ENCODE measurements at regions not wholly inside any gene's neighbourhood (a gene's known extent, or its start where the extent isn't known, plus 50 kb on each side); places are given as distances from the start of the nearest gene placed in this dataset.
"Not testable (repeated sequence)": the region's sequence is repeated elsewhere in the genome, so short reads cannot be mapped to it uniquely, and the experiment has no call there.

GRCh38 chr18:34352385-34353163 is 127.9 kb upstream of the NOL4 start:
- no peak for DNase-seq

DNA sequence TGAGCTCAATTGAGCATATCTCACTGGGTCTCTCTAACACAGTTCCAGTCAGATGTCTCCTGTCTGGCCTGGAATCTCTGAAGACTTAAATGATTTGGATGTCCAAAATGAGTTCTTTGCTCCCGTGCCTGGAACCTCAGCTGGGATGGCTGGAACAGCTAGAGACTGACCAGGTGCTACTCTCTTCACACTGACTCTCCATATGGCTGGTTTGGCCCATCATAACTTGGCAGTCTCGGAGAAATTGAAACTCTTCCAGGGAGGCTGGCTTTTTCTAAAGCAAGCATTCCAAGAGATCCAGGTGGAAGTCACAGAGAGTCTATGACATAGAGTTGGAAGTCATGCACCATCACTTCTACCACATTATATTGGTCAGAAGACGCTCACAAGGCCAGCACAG is 129.6 kb upstream of the NOL4 start:
- DNase-seq: no peak

- no peak for DNase-seq
Observed at GRCh38 chr18:34357944-34358580, 133.3 kb upstream of the NOL4 start.

- DNase-seq: no peak
Observed at GRCh38 chr18:34358923-34359322, 134.2 kb upstream of the NOL4 start.

GRCh38 chr18:34364699-34365098 is 140.0 kb upstream of the NOL4 start:
- DNase-seq: no peak

- no peak for DNase-seq
Observed at GRCh38 chr18:34370704-34371395, 146.1 kb upstream of the NOL4 start.

DNA sequence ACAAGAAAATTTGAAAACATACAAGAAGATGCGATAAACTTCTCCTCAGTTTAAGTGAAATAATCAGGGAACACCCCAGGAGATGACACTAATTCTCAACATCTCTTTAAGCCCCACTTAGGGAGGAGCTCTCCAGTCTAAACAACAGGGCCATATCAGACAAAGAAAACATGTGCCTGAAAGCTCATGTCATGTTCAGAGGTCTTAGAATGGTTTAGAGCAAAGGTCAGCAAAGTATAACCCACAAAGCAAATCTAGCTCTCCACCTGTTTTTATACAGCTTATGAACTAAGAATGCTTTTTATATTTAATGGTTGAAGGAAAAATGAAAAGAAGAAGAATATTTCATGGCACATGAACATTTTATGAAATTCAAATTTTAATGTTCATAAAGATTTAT is 155.6 kb upstream of the NOL4 start:
- DNase-seq: no peak

DNA sequence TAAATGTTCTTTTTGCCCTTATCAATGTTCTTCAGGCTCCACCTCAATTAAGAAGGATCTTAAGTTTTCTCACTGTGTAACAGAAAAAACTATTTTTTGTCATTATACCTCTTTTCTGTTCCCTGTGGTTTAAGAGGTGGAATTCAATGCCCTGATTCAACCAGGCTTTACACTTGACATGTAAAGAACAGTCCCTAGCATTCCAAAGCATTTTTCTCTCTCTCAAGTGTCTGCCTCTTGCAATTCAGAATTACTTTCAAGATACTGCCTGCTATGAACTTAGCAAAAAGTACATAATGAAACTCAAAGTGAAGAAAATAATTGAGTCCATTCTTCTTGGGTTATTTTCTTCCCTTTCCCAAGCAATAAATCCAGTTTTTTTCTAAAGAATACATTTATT is 160.6 kb upstream of the NOL4 start:
- DNase-seq: no peak

- no peak for DNase-seq
Observed at GRCh38 chr18:34386803-34387202, 162.1 kb upstream of the NOL4 start.

GRCh38 chr18:34397286-34397896 is 172.7 kb upstream of the NOL4 start:
- DNase-seq: no peak

DNA sequence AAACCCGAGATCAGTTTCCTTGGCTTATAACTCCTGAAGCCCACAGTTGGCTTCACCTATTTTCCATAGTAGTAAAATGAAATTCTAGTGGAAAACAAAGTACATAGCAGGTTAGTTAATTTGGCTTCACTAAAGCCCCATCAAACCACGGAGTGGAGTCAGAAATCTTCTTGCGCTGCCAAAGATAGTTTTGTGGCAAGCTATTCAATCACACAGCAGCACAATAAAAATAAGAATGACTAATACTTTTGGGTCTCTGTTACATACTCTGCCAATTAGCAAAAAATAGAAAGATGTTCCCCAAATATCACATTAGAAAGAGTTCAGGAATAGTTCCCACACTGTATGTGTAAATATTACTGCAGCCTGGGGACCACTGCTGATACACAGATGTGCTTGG is 175.2 kb upstream of the NOL4 start:
- DNase-seq: no peak

- no peak for DNase-seq
Observed at GRCh38 chr18:34400834-34401233, 176.1 kb upstream of the NOL4 start.

GRCh38 chr18:34401775-34402174 is 177.1 kb upstream of the NOL4 start:
- DNase-seq: no peak

DNA sequence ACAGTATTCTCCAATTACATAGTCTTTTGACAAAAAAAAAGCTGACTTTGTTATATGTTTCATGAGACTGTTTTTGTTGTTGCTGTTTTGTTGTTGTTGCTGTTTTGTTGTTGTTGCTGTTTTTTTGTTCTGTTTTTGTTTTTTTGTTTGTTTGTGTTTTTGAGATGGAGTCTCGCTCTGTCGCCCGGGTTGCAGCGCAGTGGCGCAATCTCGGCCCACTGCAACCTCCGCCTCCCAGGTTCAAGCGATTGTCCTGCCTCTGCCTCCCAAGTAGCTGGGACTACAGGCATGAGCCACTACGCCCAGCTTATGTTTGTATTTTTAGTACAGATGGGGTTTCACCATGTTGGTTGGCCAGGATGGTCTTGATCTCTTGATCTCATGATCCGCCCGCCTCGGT is 182.8 kb upstream of the NOL4 start:
- DNase-seq: not testable (repeated sequence)

DNA sequence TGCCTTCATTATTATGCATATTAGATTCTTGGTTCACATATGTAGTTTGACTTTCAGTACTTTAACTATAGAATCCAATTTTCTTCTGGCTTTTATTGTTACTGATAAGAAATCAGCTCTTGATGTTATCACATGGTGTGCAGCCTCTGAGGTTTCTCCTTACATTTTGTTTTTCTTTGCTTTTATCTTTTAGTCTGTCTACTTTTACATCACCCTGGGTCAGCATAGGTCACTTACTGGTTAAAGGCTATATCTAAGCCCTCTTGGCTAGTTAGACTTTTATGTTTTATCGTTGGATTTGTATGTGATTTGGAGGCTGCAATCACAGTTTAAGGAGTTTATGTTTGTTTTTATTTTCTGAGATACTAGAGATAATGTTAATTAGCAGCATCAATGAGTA is 187.2 kb upstream of the NOL4 start:
- DNase-seq: no peak

- DNase-seq: no peak
Observed at GRCh38 chr18:34431042-34431441, 206.3 kb upstream of the NOL4 start.

GRCh38 chr18:34444622-34445021 is 219.9 kb upstream of the NOL4 start:
- DNase-seq: no peak

DNA sequence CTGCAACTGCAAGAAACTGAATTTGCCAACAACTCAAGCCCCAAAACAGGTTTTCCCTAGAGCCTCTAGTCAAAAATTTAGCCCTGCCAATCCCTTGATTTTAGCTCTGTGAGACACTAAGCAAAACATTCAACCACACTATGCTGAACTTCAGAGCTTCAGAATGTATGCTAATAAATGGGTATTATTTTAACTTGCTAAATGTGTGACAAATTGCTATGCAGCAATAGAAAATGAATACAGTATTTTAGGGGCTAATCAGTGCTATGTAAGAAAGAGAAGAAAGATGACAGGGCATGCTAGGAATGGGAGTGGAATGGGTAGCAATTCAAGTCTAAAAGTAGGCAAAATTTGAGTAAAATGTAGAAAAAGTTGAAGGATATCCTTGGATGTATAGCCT is 223.9 kb upstream of the NOL4 start:
- no peak for DNase-seq

- DNase-seq: no peak
Observed at GRCh38 chr18:34457761-34458160, 233.0 kb upstream of the NOL4 start.

DNA sequence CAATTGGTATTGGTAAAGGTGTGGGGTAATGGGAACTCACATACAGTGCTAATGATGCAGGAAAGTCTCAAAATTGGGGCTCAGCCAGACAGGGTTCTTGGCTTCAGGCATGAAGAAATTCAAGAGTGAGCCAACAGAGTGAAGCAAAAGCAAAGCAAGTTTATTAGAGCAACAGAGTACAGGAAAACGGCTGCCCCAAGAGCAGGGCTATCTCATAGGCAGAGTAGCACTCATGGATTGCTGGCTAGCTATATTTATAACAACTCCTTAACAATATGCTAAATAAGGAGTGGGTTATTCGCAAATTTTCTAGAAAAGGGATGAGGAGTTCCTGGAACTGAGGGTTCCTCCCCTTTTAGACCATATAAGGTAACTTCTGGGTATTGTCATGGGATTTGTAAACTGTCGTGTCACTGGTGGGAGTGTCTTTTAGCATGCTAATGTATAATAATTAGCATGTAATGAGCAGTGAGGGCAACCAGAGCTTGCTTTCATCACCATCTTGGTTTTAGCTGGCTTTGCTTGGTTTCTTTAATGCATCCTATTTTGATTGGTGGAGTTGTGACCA is 233.8 kb upstream of the NOL4 start:
- no peak for DNase-seq

DNA sequence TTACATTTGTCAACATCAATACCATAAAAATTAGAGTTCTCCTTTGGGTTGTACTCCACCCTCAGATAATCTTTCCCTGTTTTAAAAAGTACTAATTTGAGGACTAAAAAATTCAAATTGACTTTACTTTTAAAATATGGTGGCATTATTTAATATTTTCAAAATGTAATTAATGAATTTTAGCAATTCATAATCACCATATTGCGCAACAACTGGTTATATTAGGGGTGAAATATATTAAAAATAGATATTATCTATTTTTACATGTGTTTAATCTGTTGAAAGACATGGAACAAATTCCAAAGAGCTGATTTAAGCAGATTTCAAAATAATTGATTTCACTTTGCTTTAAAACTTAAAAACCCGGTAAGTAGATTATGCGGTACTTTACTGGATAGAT is 236.6 kb upstream of the NOL4 start:
- no peak for DNase-seq

GRCh38 chr18:34467058-34467457 is 242.3 kb upstream of the NOL4 start:
- DNase-seq: no peak

- DNase-seq: no peak
Observed at GRCh38 chr18:34480162-34480700, 229.9 kb upstream of the DTNA start.
